ENCODE measurements at regions not wholly inside any gene's neighbourhood (a gene's known extent, or its start where the extent isn't known, plus 50 kb on each side); places are given as distances from the start of the nearest gene placed in this dataset.
"Not testable (repeated sequence)": the region's sequence is repeated elsewhere in the genome, so short reads cannot be mapped to it uniquely, and the experiment has no call there.

DNA sequence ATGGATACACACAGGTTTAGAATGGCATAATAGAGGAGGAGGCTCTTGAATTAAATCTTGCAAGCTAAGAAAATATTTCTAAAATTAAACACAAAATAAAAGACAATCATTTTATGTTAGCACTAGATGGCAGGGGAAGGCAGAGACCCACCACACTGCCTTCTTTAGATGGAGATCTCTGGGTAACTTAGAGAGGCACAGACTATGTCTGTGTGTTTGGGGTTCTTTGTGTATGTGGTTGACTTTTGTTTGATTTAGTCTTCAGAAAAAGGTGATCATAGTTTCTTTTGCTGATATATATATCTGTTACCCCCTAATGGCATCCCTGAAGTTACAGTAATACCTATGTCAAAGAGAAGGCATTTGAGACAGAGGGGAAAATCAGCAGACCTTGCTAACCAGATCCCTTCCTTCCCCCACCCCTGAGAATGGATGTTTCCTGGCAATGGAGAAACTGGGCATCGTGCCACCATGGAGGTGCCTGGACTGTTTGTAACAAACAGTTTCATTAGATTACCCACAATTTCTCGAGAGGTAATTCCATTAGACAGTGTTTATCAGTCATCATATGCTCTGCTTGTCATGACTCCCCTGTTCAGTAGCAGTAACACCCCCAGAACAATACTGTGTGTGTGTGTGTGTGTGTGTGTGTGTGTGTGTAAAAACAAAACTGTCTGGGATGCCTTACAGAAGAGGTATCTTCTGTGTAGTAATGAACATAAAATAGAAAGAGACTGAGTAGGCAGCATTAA lies 228.3 kb upstream of the DEPDC1 start:
- no peak for TF ChIP-seq CTCF (IDR thresholded peaks at IDR 0.05; ENCODE audit: insufficient read depth, low read depth, low read length)
- H3K4me3 ChIP-seq (ENCODE audit: low read depth, low read length) = no peak overlapping the region
- DNase-seq (ENCODE audit: low read depth) = no peak

DNA sequence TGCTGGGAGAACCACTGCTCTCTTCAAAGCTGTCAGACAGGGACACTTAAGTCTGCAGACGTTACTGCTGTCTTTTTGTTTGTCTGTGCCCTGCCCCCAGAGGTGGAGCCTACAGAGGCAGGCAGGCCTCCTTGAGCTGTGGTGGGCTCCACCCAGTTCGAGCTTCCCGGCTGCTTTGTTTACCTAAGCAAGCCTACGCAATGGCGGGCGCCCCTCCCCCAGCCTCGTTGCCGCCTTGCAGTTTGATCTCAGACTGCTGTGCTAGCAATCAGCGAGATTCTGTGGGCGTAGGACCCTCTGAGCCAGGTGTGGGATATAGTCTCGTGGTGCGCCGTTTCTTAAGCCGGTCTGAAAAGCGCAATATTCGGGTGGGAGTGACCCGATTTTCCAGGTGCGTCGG lies 242.6 kb upstream of the DEPDC1 start:
- not testable (repeated sequence) for DNase-seq (ENCODE audit: low read depth); H3K4me3 ChIP-seq (ENCODE audit: low read depth, low read length)

DNA sequence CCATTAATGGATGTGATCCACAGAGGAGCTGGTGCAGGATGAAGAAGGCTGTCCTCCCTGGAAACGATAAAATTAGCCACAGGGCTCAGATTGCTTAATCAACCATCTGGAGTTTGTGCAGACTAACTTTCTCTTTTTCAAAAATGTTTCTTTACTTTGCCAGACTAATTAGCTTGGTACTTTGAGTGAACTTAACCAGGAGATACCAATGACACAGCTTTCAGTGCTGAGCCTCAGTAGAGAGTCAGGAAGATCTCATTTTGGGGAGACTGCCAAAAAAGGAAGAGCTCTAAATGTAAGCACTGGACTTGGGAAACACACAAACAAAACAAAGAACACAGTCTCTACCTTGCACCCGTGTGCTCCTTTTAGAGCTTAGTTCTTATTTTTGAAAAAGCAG lies 248.1 kb upstream of the DEPDC1 start:
- TF ChIP-seq CTCF (IDR thresholded peaks at IDR 0.05; ENCODE audit: insufficient read depth, low read depth, low read length) = no peak
- peak; percentile 6 for DNase-seq (ENCODE audit: low read depth)
- H3K4me3 ChIP-seq (ENCODE audit: low read depth, low read length) = no peak overlapping the region

DNA sequence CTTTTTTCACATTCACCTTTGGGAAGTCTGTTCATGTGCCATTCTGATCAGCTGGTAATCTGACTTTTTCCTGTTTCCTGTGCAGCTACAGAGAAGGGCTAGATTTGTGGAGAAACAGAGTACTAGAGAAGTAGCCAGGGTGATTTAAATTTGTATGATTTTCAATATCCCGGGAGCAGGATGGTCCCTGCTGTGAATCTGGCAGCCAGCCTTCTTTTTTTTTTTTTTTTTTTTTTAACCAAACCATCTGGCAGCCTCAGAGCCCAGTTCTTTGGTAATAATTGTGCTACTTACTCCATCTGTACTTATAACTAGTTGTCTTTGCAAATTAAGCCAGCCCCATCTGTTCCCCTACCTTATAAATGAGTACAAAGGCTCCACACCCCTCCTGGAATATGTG lies 248.6 kb upstream of the DEPDC1 start:
- DNase-seq (ENCODE audit: low read depth) = no peak
- no peak for TF ChIP-seq CTCF (IDR thresholded peaks at IDR 0.05; ENCODE audit: insufficient read depth, low read depth, low read length)

DNA sequence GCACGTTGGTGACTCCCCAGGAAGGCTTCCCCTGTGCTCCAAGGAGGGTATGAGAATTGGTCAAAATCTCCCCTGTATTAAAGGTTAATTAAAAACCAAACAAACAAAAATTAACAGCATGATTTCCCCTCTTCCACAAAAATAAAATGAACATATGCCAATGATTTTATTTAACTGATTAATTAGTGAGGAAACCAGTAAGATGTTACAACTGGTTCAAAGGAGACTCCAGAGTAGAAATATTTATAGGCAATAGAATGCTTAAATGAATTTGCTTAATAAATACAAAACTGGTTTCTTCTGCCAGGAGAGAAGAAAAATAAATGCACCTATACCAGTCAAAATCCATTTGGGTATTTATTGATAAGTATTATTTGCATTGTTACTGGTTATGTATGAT lies 249.5 kb upstream of the DEPDC1 start:
- TF ChIP-seq CTCF (IDR thresholded peaks at IDR 0.05; ENCODE audit: insufficient read depth, low read depth, low read length) = no peak
- H3K4me3 ChIP-seq (ENCODE audit: low read depth, low read length) = no peak overlapping the region
- no peak for DNase-seq (ENCODE audit: low read depth)

More for the DNA sequence above, 248.6 kb upstream of the DEPDC1 start:
- no peak overlapping the region for H3K4me3 ChIP-seq (ENCODE audit: low read depth, low read length)

- no peak overlapping the region for H3K4me3 ChIP-seq (ENCODE audit: low read depth, low read length)
- DNase-seq (ENCODE audit: low read depth) = no peak
- no peak for TF ChIP-seq CTCF (IDR thresholded peaks at IDR 0.05; ENCODE audit: insufficient read depth, low read depth, low read length)
Measured at GRCh38 chr1:68751723-68752122, 254.8 kb upstream of the DEPDC1 start.

GRCh38 chr1:68758666-68759209 lies 261.9 kb upstream of the DEPDC1 start:
- TF ChIP-seq CTCF (IDR thresholded peaks at IDR 0.05; ENCODE audit: insufficient read depth, low read depth, low read length) = no peak
- DNase-seq (ENCODE audit: low read depth) = no peak
- no peak overlapping the region for H3K4me3 ChIP-seq (ENCODE audit: low read depth, low read length)
